Heart right ventricle (tissue), 16 donors: ENCODE measurements at regions not wholly inside any gene's neighbourhood (a gene's known extent, or its start where the extent isn't known, plus 50 kb on each side); places are given as distances from the start of the nearest gene placed in this dataset.

Experiments used
- ATAC-seq, 8 donors: fragments of 200-7000 bp; cut with Tn5 transposase; one replicate each; pipeline ENCODE4 v1.9.1; 2020; ENCODE audit warnings: mild to moderate bottlenecking in 8 of 8, moderate library complexity in 8 of 8, moderate number of reproducible peaks in 1 of 8
- DNase-seq, 2 donors: peaks; one replicate each; pipeline ENCODE4 v3.0.0-alpha.2; 2020
- H3K27ac ChIP-seq, 10 donors: fragments of 200-600 bp; sonication (generic) in 2 of 10; one replicate each; pipeline versions ENCODE4 v1.5.0 to v1.8.0; 2020 to 2022; ENCODE audit warnings: mild to moderate bottlenecking in 3 of 10
- H3K27me3 ChIP-seq, 7 donors: fragments of 200-600 bp; one replicate each; pipeline ENCODE4 v1.8.0; 2021 to 2022; ENCODE audit warnings: mild to moderate bottlenecking in 2 of 7
- H3K36me3 ChIP-seq, 9 donors: fragments of 200-600 bp; sonication (generic) in 1 of 9; one replicate each; pipeline versions ENCODE4 v1.5.0 to v1.8.0; 2020 to 2022; ENCODE audit warnings: mild to moderate bottlenecking in 2 of 9
- H3K4me1 ChIP-seq, 9 donors: fragments of 200-600 bp; sonication (generic) in 1 of 9; one replicate each; pipeline versions ENCODE4 v1.5.0 to v1.8.0; 2020 to 2022; ENCODE audit warnings: mild to moderate bottlenecking in 4 of 9
- H3K4me3 ChIP-seq, 10 donors: fragments of 200-600 bp; sonication (generic) in 2 of 10; one replicate each; pipeline versions ENCODE4 v1.5.0 to v1.8.0; 2020 to 2022; ENCODE audit warnings: mild to moderate bottlenecking in 7 of 10, moderate library complexity in 2 of 10
- H3K9me3 ChIP-seq, 11 donors: fragments of 200-600 bp in 10 of 11; sonication (generic) in 2 of 11; one replicate each; pipeline versions ENCODE4 v1.5.0 to v1.8.0; 2013 to 2022; ENCODE audit warnings: mild to moderate bottlenecking in 2 of 11, control low read depth in 1 of 11, moderate library complexity in 1 of 11
- CTCF ChIP-seq, 9 donors: fragments of 200-600 bp; sonication (generic) in 2 of 9; IDR thresholded peaks; one replicate each; pipeline versions ENCODE4 v1.5.0 to v1.8.0; 2021 to 2022; ENCODE audit warnings: antibody characterized with exemption in 9 of 9, mild to moderate bottlenecking in 5 of 9, moderate library complexity in 1 of 9
- WGBS, 2 donors: extraction: QIAGEN DNeasy Blood & Tissue Kit; methylation state at CpG; one replicate each; pipeline ENCODE4 v1.1.7; 2013; ENCODE audit warnings: inconsistent platforms in 1 of 2; 5-methylcytosine and 5-hydroxymethylcytosine counted together
- intact Hi-C, 10 donors: fragments of 100-400 bp; cut with DNase I; formaldehyde crosslinking; loops; one replicate each; pipeline versions ENCODE4 v1.11.1 to v1.14.2; 2022
- donor health status: Arrhythmogenic right ventricular cardiomyopathy.
- donor health status: ischemic (EF 13 %, LVEDD 7.1; RV severe dilation, severe dysfunction).
- donor health status: healthy with polysubstance abuse.
- donor health status: DM: no; HTN: yes; CAD: no.
- donor health status: DM: no; HTN: no; CAD: no.
- donor health status: ischemic (EF 25% LVEDD 6.9; RV normal size, moderate dysfunction).
- donor health status: ischemic (EF 25% LVEDD 5.7; RV mildly dilated, moderate dysfunction).
- donor health status: healthy.
- donor health status: DM: yes; HTN: yes; CAD: no.
- donor health status: Ischemic cardiomyopathy.
- donor health status: ischemic (EF 35%, LVEDD 5.7; RV mildly dilated, moderate dysfunction).
- donor health status: nonischemic (EF 11% LVEDD 7.7; RV severe dilation, severe dysfunction).
- donor health status: DM: yes; HTN: yes; CAD: no.
- donor health status: PGD.
- donor health status: ischemic (EF 29% LVEDD 5.4; RV normal size, mild dysfunction).
- donor health status: nonischemic (EF 23%, LVEDD 6.1; RV moderate dilation, normal function).

- Histone ChIP-seq H3K9me3 (no peaks in the 10 kb centered on the region), H3K27ac (no peak overlapping the region), H3K36me3 (no peaks in the 10 kb centered on the region), H3K27me3 (no peaks in the 10 kb centered on the region), H3K4me1 (peaks cover 0 to 35% (median 22%) of the 10 kb centered on the region in 9 donors), H3K4me3 (no peak overlapping the region)
- no peak for ATAC-seq
- TF ChIP-seq CTCF (IDR thresholded peaks at IDR 0.05): no peak
- intact Hi-C loops: no loop called here
- DNase-seq: no peak
- WGBS, 2 donors: 87 to 93% methylated on average over 3 of the region's 3 CpGs
Measured at GRCh38 chr1:56360021-56360420, 219.3 kb downstream of the PLPP3 start.

GRCh38 chr1:56359056-56359455, 220.3 kb downstream of the PLPP3 start:
- no peak for TF ChIP-seq CTCF (IDR thresholded peaks at IDR 0.05)
- ATAC-seq (no peak), DNase-seq (no peak)
- H3K36me3 ChIP-seq: no peaks in the 10 kb centered on the region
- H3K27ac ChIP-seq: peak overlapping the region in 1 of 10 donors; percentile 23
- H3K9me3 ChIP-seq: no peaks in the 10 kb centered on the region
- peaks cover 0 to 38% (median 22%) of the 10 kb centered on the region in 9 donors for H3K4me1 ChIP-seq
- intact Hi-C loops: no loop called here
- no peaks in the 10 kb centered on the region for H3K27me3 ChIP-seq
- H3K4me3 ChIP-seq: no peak overlapping the region
- WGBS, 2 donors: 69 to 80% methylated on average over 2 of the region's 2 CpGs

- H3K9me3 ChIP-seq: no peaks in the 10 kb centered on the region
- no peak for DNase-seq
- ATAC-seq: peak in 4 of 8 donors; percentile 19 to 72 (median 38)
- 27 to 36% methylated on average over 3 of the region's 3 CpGs for WGBS, 2 donors
- no peak overlapping the region for H3K4me3 ChIP-seq
- peaks cover 0 to 38% (median 16%) of the 10 kb centered on the region in 9 donors for H3K4me1 ChIP-seq
- H3K27ac ChIP-seq: peak overlapping the region in 8 of 10 donors; percentile 11 to 70 (median 41)
- H3K36me3 ChIP-seq: no peaks in the 10 kb centered on the region
- TF ChIP-seq CTCF (IDR thresholded peaks at IDR 0.05): no peak
- no peaks in the 10 kb centered on the region for H3K27me3 ChIP-seq
- intact Hi-C loops: no loop called here
Measured at GRCh38 chr1:56357927-56358690, 221.3 kb downstream of the PLPP3 start.

- Histone ChIP-seq H3K4me3 (no peak overlapping the region), H3K4me1 (peaks cover 0 to 39% (median 26%) of the 10 kb centered on the region in 9 donors), H3K27me3 (no peaks in the 10 kb centered on the region), H3K36me3 (no peaks in the 10 kb centered on the region), H3K27ac (peak overlapping the region in 9 of 10 donors; percentile 47 to 80 (median 74)), H3K9me3 (no peaks in the 10 kb centered on the region)
- ATAC-seq (no peak), DNase-seq (no peak)
- WGBS, 2 donors: 83 to 87% methylated on average over 11 of the region's 11 CpGs
- intact Hi-C loops: no loop called here
- no peak for TF ChIP-seq CTCF (IDR thresholded peaks at IDR 0.05)
Measured at GRCh38 chr1:56356376-56356990, 222.9 kb downstream of the PLPP3 start.
